SK-N-SH (cell line): ENCODE measurements at regions not wholly inside any gene's neighbourhood (a gene's known extent, or its start where the extent isn't known, plus 50 kb on each side); places are given as distances from the start of the nearest gene placed in this dataset.

ENCODE experiments used
- CTCF ChIA-PET: fragments of 300-600, 350-600 bp; formaldehyde crosslinking; extraction: SDS; loops from one replicate; lab custom pipeline; 2021; lab: Yijun Ruan, JAX
- POLR2A ChIA-PET: fragments of 350-600 bp; sonication (Branson Sonifier 250); formaldehyde crosslinking; extraction: SDS; loops from one replicate; lab custom pipeline; 2020; ENCODE audit warnings: antibody characterized with exemption, inconsistent platforms; lab: Yijun Ruan, JAX
- DNase-seq: peaks from one replicate; pipeline ENCODE4 v3.0.0; 2012
- H2AFZ ChIP-seq: fragments of 200-600 bp; sonication (generic); 2 replicates; pipeline ENCODE4 v1.8.1; 2016; ENCODE audit warnings: antibody characterized with exemption, mild to moderate bottlenecking, low read depth
- H3F3A ChIP-seq: fragments of 200-600 bp; sonication (generic); replicated peaks from 2 replicates; pipeline ENCODE3; 2016; ENCODE audit warnings: antibody characterized with exemption, mild to moderate bottlenecking; ENCODE audit not compliant: insufficient read depth
- H3K27ac ChIP-seq, 2 experiments: fragments of 200-500 bp in 1 of 2; fragments of 200-600 bp in 1 of 2; sonication (Bioruptor generic) in 1 of 2; sonication (generic), shearing (Covaris generic) in 1 of 2; 2 replicates each; pipeline versions ENCODE4 v1.5.1 to v1.6.1; 2014 to 2016; ENCODE audit warnings: low read depth in 2 of 2, inconsistent platforms in 1 of 2, low read length in 1 of 2, mild to moderate bottlenecking in 1 of 2, mixed read lengths in 1 of 2
- H3K27me3 ChIP-seq: fragments of 200-600 bp; sonication (generic), shearing (Covaris generic); 2 replicates; pipeline ENCODE4 v1.6.1; 2016; ENCODE audit warnings: mixed run types; ENCODE audit not compliant: insufficient read depth
- H3K36me3 ChIP-seq, 2 experiments: fragments of 200-500 bp in 1 of 2; fragments of 200-600 bp in 1 of 2; sonication (Bioruptor generic) in 1 of 2; sonication (generic) in 1 of 2; replicated peaks in 1 of 2; 2 replicates each; pipeline versions ENCODE3 to v1.5.1; 2014 to 2016; ENCODE audit warnings: low read length in 1 of 2, mild to moderate bottlenecking in 1 of 2; ENCODE audit not compliant: insufficient read depth in 2 of 2, control insufficient read depth in 1 of 2
- H3K4me1 ChIP-seq, 2 experiments: fragments of 200-500 bp in 1 of 2; fragments of 200-600 bp in 1 of 2; sonication (Bioruptor generic) in 1 of 2; sonication (generic), shearing (Covaris generic) in 1 of 2; 2 replicates each; pipeline versions ENCODE4 v1.5.1 to v1.6.1; 2014 to 2016; ENCODE audit warnings: low read depth in 1 of 2, low read length in 1 of 2, mixed run types in 1 of 2; ENCODE audit not compliant: insufficient read depth in 2 of 2, control insufficient read depth in 1 of 2
- H3K4me2 ChIP-seq: fragments of 200-600 bp; sonication (generic), shearing (Covaris generic); 2 replicates; pipeline ENCODE4 v1.6.1; 2017; ENCODE audit warnings: mixed run types
- H3K4me3 ChIP-seq, 2 experiments: fragments of 200-500 bp in 1 of 2; fragments of 200-600 bp in 1 of 2; sonication (Bioruptor generic) in 1 of 2; sonication (generic), shearing (Covaris generic) in 1 of 2; 2 replicates each; pipeline versions ENCODE4 v1.5.1 to v1.8.1; 2014 to 2016; ENCODE audit warnings: low read depth in 2 of 2, inconsistent platforms in 1 of 2, low read length in 1 of 2, mild to moderate bottlenecking in 1 of 2, mixed read lengths in 1 of 2, moderate library complexity in 1 of 2
- H3K79me2 ChIP-seq: fragments of 200-600 bp; sonication (generic); 2 replicates; pipeline ENCODE4 v1.8.1; 2017; ENCODE audit warnings: mild to moderate bottlenecking; ENCODE audit not compliant: insufficient read depth
- H3K9ac ChIP-seq: fragments of 200-600 bp; sonication (generic); 2 replicates; pipeline ENCODE4 v1.6.1; 2017; ENCODE audit warnings: mixed run types
- H3K9me2 ChIP-seq: fragments of 200-600 bp; sonication (generic); 2 replicates; pipeline ENCODE4 v1.6.1; 2017; ENCODE audit warnings: mixed run types
- H3K9me3 ChIP-seq: fragments of 200-600 bp; sonication (generic); 2 replicates; pipeline ENCODE4 v1.6.1; 2017; ENCODE audit warnings: mixed run types, mild to moderate bottlenecking, moderate library complexity
- H4K20me1 ChIP-seq: fragments of 200-600 bp; sonication (generic); 2 replicates; pipeline ENCODE4 v1.6.1; 2017; ENCODE audit warnings: mild to moderate bottlenecking, mixed run types; ENCODE audit not compliant: insufficient read depth
- EZH2phosphoT487 ChIP-seq: fragments of 200-600 bp; sonication (generic); IDR thresholded peaks from 2 replicates; pipeline ENCODE4 v1.6.1; 2017; ENCODE audit warnings: low read depth, mixed run types, mild to moderate bottlenecking, antibody characterized with exemption, moderate library complexity, borderline replicate concordance
- FOSL2 ChIP-seq: IDR thresholded peaks from 2 replicates; pipeline ENCODE4 v1.4.0; 2012; ENCODE audit warnings: low read depth, mild to moderate bottlenecking, moderate library complexity, borderline replicate concordance
- GABPA ChIP-seq: IDR thresholded peaks from 2 replicates; pipeline ENCODE4 v1.4.0; 2012; ENCODE audit warnings: low read depth, mild to moderate bottlenecking
- JUND ChIP-seq: IDR thresholded peaks from 2 replicates; pipeline ENCODE4 v1.4.0; 2012
- MEF2A ChIP-seq: IDR thresholded peaks from 2 replicates; pipeline ENCODE4 v1.4.0; 2012; ENCODE audit warnings: low read depth, borderline replicate concordance
- RFX5 ChIP-seq: IDR thresholded peaks from 2 replicates; pipeline ENCODE4 v1.6.1; 2012; ENCODE audit warnings: mild to moderate bottlenecking, improper control_type of control experiment, low read length
- SMC3 ChIP-seq: IDR thresholded peaks from 2 replicates; pipeline ENCODE4 v1.6.1; 2012; ENCODE audit warnings: low read depth, low read length, improper control_type of control experiment
- TCF12 ChIP-seq: IDR thresholded peaks from 2 replicates; pipeline ENCODE4 v1.4.0; 2012
- YY1 ChIP-seq: IDR thresholded peaks from 2 replicates; pipeline ENCODE4 v1.4.0; 2012; ENCODE audit warnings: low read depth, mild to moderate bottlenecking
- WGBS: methylation state at CpG from one replicate; pipeline ENCODE4 v1.1.6; 2017; ENCODE audit warnings: low lambda C conversion rate; 5-methylcytosine and 5-hydroxymethylcytosine counted together
- TF ChIP-seq, protein P1 (sequence below): IDR thresholded peaks from 2 replicates; pipeline ENCODE4; 2012
- TF ChIP-seq, protein P2 (sequence below): IDR thresholded peaks from 2 replicates; pipeline ENCODE4 v1.4.0; 2012; ENCODE audit warnings: low read depth
- TF ChIP-seq, protein P3 (sequence below): IDR thresholded peaks from 2 replicates; pipeline ENCODE4 v1.4.0; 2012; ENCODE audit warnings: low read depth, borderline replicate concordance

DNA sequence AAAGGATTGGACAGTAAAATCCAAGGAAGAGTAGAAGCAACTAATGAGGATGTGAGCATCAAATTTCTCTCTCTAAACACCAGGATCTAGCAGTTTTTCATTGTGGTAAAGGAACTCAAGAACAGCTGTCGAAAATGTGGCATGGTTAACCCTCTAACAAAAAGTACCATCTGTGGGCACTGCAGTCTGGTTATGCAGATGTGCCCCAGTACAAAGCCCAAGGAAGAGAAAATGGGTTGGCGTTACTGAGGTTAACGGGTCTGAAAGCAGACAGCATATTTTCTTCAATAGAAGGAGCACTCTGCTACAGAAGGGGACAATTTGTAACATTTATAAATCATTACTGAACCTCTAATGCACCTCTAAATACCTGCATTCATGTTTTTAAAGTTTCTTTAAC lies 253.0 kb upstream of the HNRNPA3 start:
- Histone ChIP-seq H3F3A (no peaks in the 10 kb centered on the region), H2AFZ (no peak overlapping the region), H3K9me3 (no peaks in the 10 kb centered on the region), H3K27me3 (no peaks in the 10 kb centered on the region), H3K4me1 (peaks cover 0 to 5% of the 10 kb centered on the region in 2 experiments; a peak in 2 of 4 replicates), H3K36me3 (no peaks in the 10 kb centered on the region), H3K79me2 (no peaks in the 10 kb centered on the region), H3K9ac (no peak overlapping the region), H3K9me2 (no peaks in the 10 kb centered on the region), H3K4me2 (no peak overlapping the region), H3K4me3 (no peak overlapping the region), H3K27ac (no peak overlapping the region), H4K20me1 (no peaks in the 10 kb centered on the region)
- TF ChIP-seq, protein P1, sequence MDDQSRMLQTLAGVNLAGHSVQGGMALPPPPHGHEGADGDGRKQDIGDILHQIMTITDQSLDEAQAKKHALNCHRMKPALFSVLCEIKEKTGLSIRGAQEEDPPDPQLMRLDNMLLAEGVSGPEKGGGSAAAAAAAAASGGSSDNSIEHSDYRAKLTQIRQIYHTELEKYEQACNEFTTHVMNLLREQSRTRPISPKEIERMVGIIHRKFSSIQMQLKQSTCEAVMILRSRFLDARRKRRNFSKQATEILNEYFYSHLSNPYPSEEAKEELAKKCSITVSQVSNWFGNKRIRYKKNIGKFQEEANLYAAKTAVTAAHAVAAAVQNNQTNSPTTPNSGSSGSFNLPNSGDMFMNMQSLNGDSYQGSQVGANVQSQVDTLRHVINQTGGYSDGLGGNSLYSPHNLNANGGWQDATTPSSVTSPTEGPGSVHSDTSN, result no peak
- TF ChIP-seq MEF2A (no peak), JUND (no peak), SMC3 (no peak), RFX5 (no peak), TCF12 (no peak), YY1 (no peak), FOSL2 (no peak)
- TF ChIP-seq, protein P2, sequence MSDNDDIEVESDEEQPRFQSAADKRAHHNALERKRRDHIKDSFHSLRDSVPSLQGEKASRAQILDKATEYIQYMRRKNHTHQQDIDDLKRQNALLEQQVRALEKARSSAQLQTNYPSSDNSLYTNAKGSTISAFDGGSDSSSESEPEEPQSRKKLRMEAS, result no peak
- TF ChIP-seq, protein P3, sequence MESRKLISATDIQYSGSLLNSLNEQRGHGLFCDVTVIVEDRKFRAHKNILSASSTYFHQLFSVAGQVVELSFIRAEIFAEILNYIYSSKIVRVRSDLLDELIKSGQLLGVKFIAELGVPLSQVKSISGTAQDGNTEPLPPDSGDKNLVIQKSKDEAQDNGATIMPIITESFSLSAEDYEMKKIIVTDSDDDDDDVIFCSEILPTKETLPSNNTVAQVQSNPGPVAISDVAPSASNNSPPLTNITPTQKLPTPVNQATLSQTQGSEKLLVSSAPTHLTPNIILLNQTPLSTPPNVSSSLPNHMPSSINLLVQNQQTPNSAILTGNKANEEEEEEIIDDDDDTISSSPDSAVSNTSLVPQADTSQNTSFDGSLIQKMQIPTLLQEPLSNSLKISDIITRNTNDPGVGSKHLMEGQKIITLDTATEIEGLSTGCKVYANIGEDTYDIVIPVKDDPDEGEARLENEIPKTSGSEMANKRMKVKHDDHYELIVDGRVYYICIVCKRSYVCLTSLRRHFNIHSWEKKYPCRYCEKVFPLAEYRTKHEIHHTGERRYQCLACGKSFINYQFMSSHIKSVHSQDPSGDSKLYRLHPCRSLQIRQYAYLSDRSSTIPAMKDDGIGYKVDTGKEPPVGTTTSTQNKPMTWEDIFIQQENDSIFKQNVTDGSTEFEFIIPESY, result no peak
- POLR2A ChIA-PET, result no interaction called here
- 46% methylated on average over 3 of the region's 3 CpGs for WGBS
- CTCF ChIA-PET, result interaction anchor here (1.1 to 1.7 kb wide), 4 partner anchors 9 to 21 kb away, joined by 3 to 6 read pairs (median 4); no protein-coding TSS in a partner anchor
- no peak for DNase-seq

DNA sequence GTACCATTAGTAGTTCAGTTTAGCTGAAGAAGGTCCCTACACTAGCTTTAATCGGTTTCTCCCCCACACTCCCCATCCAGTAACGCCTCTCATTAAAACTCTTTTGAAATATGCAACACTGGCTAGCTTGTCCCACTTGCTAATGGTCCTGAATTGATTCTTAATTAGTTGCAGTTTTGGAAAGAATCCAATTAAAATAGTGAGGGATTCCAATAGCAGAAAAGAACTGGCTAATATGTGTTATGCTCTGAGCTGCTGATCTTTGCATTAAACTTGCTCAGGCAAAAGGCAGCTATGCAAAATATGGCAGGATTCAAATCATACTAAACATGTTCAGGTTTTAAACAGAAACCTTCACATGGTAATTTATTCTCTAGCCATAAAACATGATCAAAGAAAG lies 252.5 kb upstream of the HNRNPA3 start:
- Histone ChIP-seq H3K4me1 (peaks cover 0 to 5% of the 10 kb centered on the region in 2 experiments; a peak in 2 of 4 replicates), H3K4me2 (no peak overlapping the region)
- POLR2A ChIA-PET, result no interaction called here

More for the DNA sequence above, 252.5 kb upstream of the HNRNPA3 start:
- Histone ChIP-seq H3K4me3 (no peak overlapping the region), H4K20me1 (no peaks in the 10 kb centered on the region), H3K36me3 (no peaks in the 10 kb centered on the region), H3K9ac (no peak overlapping the region), H3K27me3 (no peaks in the 10 kb centered on the region), H3K79me2 (no peaks in the 10 kb centered on the region), H2AFZ (no peak overlapping the region), H3F3A (no peaks in the 10 kb centered on the region), H3K9me3 (no peaks in the 10 kb centered on the region), H3K9me2 (no peaks in the 10 kb centered on the region), H3K27ac (no peak overlapping the region)
- CTCF ChIA-PET, result interaction anchor here (1.1 to 1.7 kb wide), 4 partner anchors 8 to 22 kb away, joined by 3 to 6 read pairs (median 4); no protein-coding TSS in a partner anchor
- no peak for DNase-seq
- WGBS, result 68% methylated on average over 2 of the region's 2 CpGs
- TF ChIP-seq YY1 (no peak), EZH2phosphoT487 (no peak), GABPA (no peak), RFX5 (no peak), JUND (no peak)
- TF ChIP-seq, protein P3, result no peak
